ENCODE measurements at regions not wholly inside any gene's neighbourhood (a gene's known extent, or its start where the extent isn't known, plus 50 kb on each side); places are given as distances from the start of the nearest gene placed in this dataset.
"Not testable (repeated sequence)": the region's sequence is repeated elsewhere in the genome, so short reads cannot be mapped to it uniquely, and the experiment has no call there.

- no peaks in the 10 kb centered on the region for H3K9me3 Mint-ChIP-seq
- H3K4me1 Mint-ChIP-seq (ENCODE audit: low read depth in 2 of 2), result peaks cover 35 to 38% of the 10 kb centered on the region in 2 donors
- H3K27ac Mint-ChIP-seq, result peak overlapping the region; percentile 94 to 97
- no peak for DNase-seq
- peaks cover 5% of the 10 kb centered on the region for H3K36me3 Mint-ChIP-seq (ENCODE audit: insufficient read depth)
- ATAC-seq (replicated peaks), result no peak
- H3K4me3 Mint-ChIP-seq, result no peak overlapping the region
- H3K27me3 Mint-ChIP-seq, result no peaks in the 10 kb centered on the region
Observed at GRCh38 chr14:71552809-71553208, 379.4 kb upstream of the RGS6 start.

GRCh38 chr14:71553779-71554178 lies 378.4 kb upstream of the RGS6 start:
- Mint-ChIP-seq H3K4me1 (ENCODE audit: low read depth in 2 of 2) (peaks cover 35 to 44% of the 10 kb centered on the region in 2 donors), H3K27me3 (no peaks in the 10 kb centered on the region), H3K4me3 (no peak overlapping the region), H3K36me3 (ENCODE audit: insufficient read depth) (peaks cover 5% of the 10 kb centered on the region), H3K27ac (peak overlapping the region; percentile 94 to 97), H3K9me3 (no peaks in the 10 kb centered on the region)
- DNase-seq (no peak), ATAC-seq (replicated peaks) (no peak)

GRCh38 chr14:71554323-71554722 lies 377.9 kb upstream of the RGS6 start:
- peaks cover 5% of the 10 kb centered on the region for H3K36me3 Mint-ChIP-seq (ENCODE audit: insufficient read depth)
- H3K9me3 Mint-ChIP-seq, result no peaks in the 10 kb centered on the region
- peak overlapping the region; percentile 94 to 97 for H3K27ac Mint-ChIP-seq
- DNase-seq, result no peak
- H3K4me1 Mint-ChIP-seq (ENCODE audit: low read depth in 2 of 2), result peaks cover 35 to 44% of the 10 kb centered on the region in 2 donors
- no peaks in the 10 kb centered on the region for H3K27me3 Mint-ChIP-seq
- H3K4me3 Mint-ChIP-seq, result peak overlapping the region; percentile 71 to 81
- peak; percentile 16 for ATAC-seq (replicated peaks)

GRCh38 chr14:71554959-71555612 lies 377.1 kb upstream of the RGS6 start:
- Mint-ChIP-seq H3K4me1 (ENCODE audit: low read depth in 2 of 2) (peaks cover 35 to 41% of the 10 kb centered on the region in 2 donors), H3K9me3 (no peaks in the 10 kb centered on the region), H3K27me3 (no peaks in the 10 kb centered on the region), H3K4me3 (peak overlapping the region; percentile 71 to 81), H3K36me3 (ENCODE audit: insufficient read depth) (peaks cover 5% of the 10 kb centered on the region), H3K27ac (peak overlapping the region; percentile 94 to 97)
- ATAC-seq (replicated peaks), result no peak
- no peak for DNase-seq

GRCh38 chr14:71555654-71556559 lies 376.3 kb upstream of the RGS6 start:
- Mint-ChIP-seq H3K36me3 (ENCODE audit: insufficient read depth) (peaks cover 5% of the 10 kb centered on the region), H3K4me3 (peak overlapping the region; percentile 71 to 81), H3K4me1 (ENCODE audit: low read depth in 2 of 2) (peaks cover 34 to 43% of the 10 kb centered on the region in 2 donors), H3K9me3 (no peaks in the 10 kb centered on the region), H3K27ac (peak overlapping the region; percentile 94 to 97), H3K27me3 (no peaks in the 10 kb centered on the region)
- ATAC-seq (replicated peaks), result peak; percentile 86
- DNase-seq, result peak; percentile 39 to 44 (median 43)

GRCh38 chr14:71556730-71557129 lies 375.5 kb upstream of the RGS6 start:
- DNase-seq (no peak), ATAC-seq (replicated peaks) (no peak)
- peaks cover 29 to 43% of the 10 kb centered on the region in 2 donors for H3K4me1 Mint-ChIP-seq (ENCODE audit: low read depth in 2 of 2)
- peak overlapping the region; percentile 71 to 81 for H3K4me3 Mint-ChIP-seq
- H3K27ac Mint-ChIP-seq, result peak overlapping the region; percentile 94 to 97
- H3K9me3 Mint-ChIP-seq, result no peaks in the 10 kb centered on the region
- H3K27me3 Mint-ChIP-seq, result no peaks in the 10 kb centered on the region
- H3K36me3 Mint-ChIP-seq (ENCODE audit: insufficient read depth), result peaks cover 5% of the 10 kb centered on the region

- DNase-seq (no peak), ATAC-seq (replicated peaks) (no peak)
- Mint-ChIP-seq H3K36me3 (ENCODE audit: insufficient read depth) (peaks cover 5% of the 10 kb centered on the region), H3K4me3 (peak overlapping the region; percentile 25 to 30), H3K27ac (peak overlapping the region; percentile 94 to 97), H3K27me3 (no peaks in the 10 kb centered on the region), H3K4me1 (ENCODE audit: low read depth in 2 of 2) (peaks cover 28 to 43% of the 10 kb centered on the region in 2 donors), H3K9me3 (no peaks in the 10 kb centered on the region)
Observed at GRCh38 chr14:71557351-71557750, 374.9 kb upstream of the RGS6 start.

- H3K4me3 Mint-ChIP-seq; DNase-seq; H3K36me3 Mint-ChIP-seq (ENCODE audit: insufficient read depth); ATAC-seq (replicated peaks); H3K9me3 Mint-ChIP-seq; H3K27me3 Mint-ChIP-seq: not testable (repeated sequence)
- Mint-ChIP-seq H3K27ac (peak overlapping the region in 1 of 2 donors; percentile 97), H3K4me1 (ENCODE audit: low read depth in 2 of 2) (peaks cover 24 to 36% of the 10 kb centered on the region in 2 donors)
Observed at GRCh38 chr14:71558943-71559342, 373.3 kb upstream of the RGS6 start.

GRCh38 chr14:71560751-71561150 lies 371.5 kb upstream of the RGS6 start:
- Mint-ChIP-seq H3K27me3 (no peaks in the 10 kb centered on the region), H3K9me3 (no peaks in the 10 kb centered on the region), H3K4me3 (no peak overlapping the region), H3K27ac (peak overlapping the region in 1 of 2 donors; percentile 55), H3K4me1 (ENCODE audit: low read depth in 2 of 2) (peaks cover 18 to 32% of the 10 kb centered on the region in 2 donors), H3K36me3 (ENCODE audit: insufficient read depth) (peaks cover 4% of the 10 kb centered on the region)
- ATAC-seq (replicated peaks) (no peak), DNase-seq (no peak)

- no peak for ATAC-seq (replicated peaks)
- Mint-ChIP-seq H3K27me3 (no peaks in the 10 kb centered on the region), H3K4me1 (ENCODE audit: low read depth in 2 of 2) (peaks cover 9 to 23% of the 10 kb centered on the region in 2 donors), H3K36me3 (ENCODE audit: insufficient read depth) (peaks cover 4% of the 10 kb centered on the region), H3K27ac (no peak overlapping the region), H3K9me3 (no peaks in the 10 kb centered on the region), H3K4me3 (no peak overlapping the region)
- DNase-seq, result no peak
Observed at GRCh38 chr14:71563492-71564153, 368.6 kb upstream of the RGS6 start.

- H3K27me3 Mint-ChIP-seq, result no peaks in the 10 kb centered on the region
- H3K4me3 Mint-ChIP-seq, result peak overlapping the region; percentile 45 to 53
- no peak for DNase-seq
- no peaks in the 10 kb centered on the region for H3K9me3 Mint-ChIP-seq
- ATAC-seq (replicated peaks), result peak; percentile 71
- peaks cover 9 to 20% of the 10 kb centered on the region in 2 donors for H3K4me1 Mint-ChIP-seq (ENCODE audit: low read depth in 2 of 2)
- H3K27ac Mint-ChIP-seq, result peak overlapping the region; percentile 60 to 74
- peaks cover 4% of the 10 kb centered on the region for H3K36me3 Mint-ChIP-seq (ENCODE audit: insufficient read depth)
Observed at GRCh38 chr14:71566276-71566675, 366.0 kb upstream of the RGS6 start.

- not testable (repeated sequence) for H3K27ac Mint-ChIP-seq; DNase-seq; H3K36me3 Mint-ChIP-seq (ENCODE audit: insufficient read depth); H3K4me3 Mint-ChIP-seq; H3K27me3 Mint-ChIP-seq; H3K9me3 Mint-ChIP-seq; ATAC-seq (replicated peaks)
- H3K4me1 Mint-ChIP-seq (ENCODE audit: low read depth in 2 of 2), result peaks cover 9 to 20% of the 10 kb centered on the region in 2 donors
Observed at GRCh38 chr14:71567499-71568133, 364.6 kb upstream of the RGS6 start.

GRCh38 chr14:71574976-71575375 lies 357.3 kb upstream of the RGS6 start:
- peak overlapping the region; percentile 52 to 76 for H3K27ac Mint-ChIP-seq
- peaks cover 18 to 22% of the 10 kb centered on the region in 2 donors for H3K4me1 Mint-ChIP-seq (ENCODE audit: low read depth in 2 of 2)

More at GRCh38 chr14:71574976-71575375, 357.3 kb upstream of the RGS6 start:
- Mint-ChIP-seq H3K36me3 (ENCODE audit: insufficient read depth) (no peaks in the 10 kb centered on the region), H3K9me3 (no peaks in the 10 kb centered on the region), H3K4me3 (peak overlapping the region; percentile 47 to 53), H3K27me3 (no peaks in the 10 kb centered on the region)
- no peak for DNase-seq
- ATAC-seq (replicated peaks), result no peak

Data from effector memory CD8-positive, alpha-beta T cell (primary cell).